Mammary epithelial cell (primary cell): ENCODE measurements at regions not wholly inside any gene's neighbourhood (a gene's known extent, or its start where the extent isn't known, plus 50 kb on each side); places are given as distances from the start of the nearest gene placed in this dataset.

ENCODE experiments used
- EZH2 ChIP-seq: IDR thresholded peaks from 2 replicates; pipeline ENCODE4 v1.6.1; 2012; ENCODE audit warnings: low read length, inconsistent platforms, borderline replicate concordance
- TF ChIP-seq, protein P1 (sequence below), 2 donors: IDR thresholded peaks in 1 of 2; conservative IDR thresholded peaks in 1 of 2; 2 replicates each; pipeline ENCODE4 v1.5.1; 2011 to 2012; ENCODE audit warnings: inconsistent platforms in 2 of 2, low read length in 2 of 2, mild to moderate bottlenecking in 2 of 2, control low read depth in 1 of 2, low read depth in 1 of 2; ENCODE audit not compliant: insufficient read depth in 1 of 2; ENCODE audit errors: extremely low read depth in 1 of 2

DNA sequence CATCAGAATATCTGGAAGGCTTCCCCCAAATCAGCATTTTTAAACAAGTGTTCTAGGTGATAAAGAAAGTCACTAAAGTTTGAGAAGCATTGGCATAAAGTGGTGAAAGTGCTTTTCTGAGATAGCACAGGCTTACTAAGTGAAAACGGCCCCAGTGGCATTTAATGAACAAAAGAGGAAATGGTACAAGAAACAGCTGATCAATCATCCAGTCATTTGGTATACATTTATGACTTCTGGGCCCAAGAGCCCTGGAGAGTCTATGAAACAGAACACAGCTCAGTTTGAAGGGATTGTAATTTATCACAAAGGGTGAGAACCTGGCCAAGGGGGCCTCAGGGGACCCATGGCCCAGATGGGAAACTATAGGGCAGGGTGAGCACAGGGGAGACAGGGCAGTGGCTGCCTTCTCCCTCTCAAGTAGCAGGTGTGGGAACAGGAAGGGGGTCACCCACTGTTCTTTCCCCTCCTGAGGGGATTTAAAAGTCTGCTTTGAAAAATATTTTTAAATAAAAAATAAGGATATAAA lies 265.5 kb upstream of the ROPN1 start:
- TF ChIP-seq, protein P1, sequence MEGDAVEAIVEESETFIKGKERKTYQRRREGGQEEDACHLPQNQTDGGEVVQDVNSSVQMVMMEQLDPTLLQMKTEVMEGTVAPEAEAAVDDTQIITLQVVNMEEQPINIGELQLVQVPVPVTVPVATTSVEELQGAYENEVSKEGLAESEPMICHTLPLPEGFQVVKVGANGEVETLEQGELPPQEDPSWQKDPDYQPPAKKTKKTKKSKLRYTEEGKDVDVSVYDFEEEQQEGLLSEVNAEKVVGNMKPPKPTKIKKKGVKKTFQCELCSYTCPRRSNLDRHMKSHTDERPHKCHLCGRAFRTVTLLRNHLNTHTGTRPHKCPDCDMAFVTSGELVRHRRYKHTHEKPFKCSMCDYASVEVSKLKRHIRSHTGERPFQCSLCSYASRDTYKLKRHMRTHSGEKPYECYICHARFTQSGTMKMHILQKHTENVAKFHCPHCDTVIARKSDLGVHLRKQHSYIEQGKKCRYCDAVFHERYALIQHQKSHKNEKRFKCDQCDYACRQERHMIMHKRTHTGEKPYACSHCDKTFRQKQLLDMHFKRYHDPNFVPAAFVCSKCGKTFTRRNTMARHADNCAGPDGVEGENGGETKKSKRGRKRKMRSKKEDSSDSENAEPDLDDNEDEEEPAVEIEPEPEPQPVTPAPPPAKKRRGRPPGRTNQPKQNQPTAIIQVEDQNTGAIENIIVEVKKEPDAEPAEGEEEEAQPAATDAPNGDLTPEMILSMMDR (conservative IDR thresholded peaks at IDR 0.05 in 1 of 2, IDR thresholded peaks at IDR 0.05 in 1 of 2; ENCODE audit: extremely low read depth in 1 of 2, insufficient read depth in 1 of 2, low read depth in 1 of 2, low read length in 2 of 2): no peak
- no peak for TF ChIP-seq EZH2
